Brain microvascular endothelial cell (primary cell): ENCODE measurements at regions not wholly inside any gene's neighbourhood (a gene's known extent, or its start where the extent isn't known, plus 50 kb on each side); places are given as distances from the start of the nearest gene placed in this dataset.

Experiments used
- DNase-seq: peaks from one replicate; pipeline ENCODE4 v3.0.0-alpha.2; 2020
- H3K27ac ChIP-seq: fragments of 250-450 bp; sonication (Bioruptor Pico); 2 replicates; pipeline ENCODE4 v1.5.1; 2020; ENCODE audit warnings: mild to moderate bottlenecking, moderate library complexity
- H3K27me3 ChIP-seq: fragments of 250-450 bp; sonication (Bioruptor Pico); replicated peaks from 2 replicates; pipeline ENCODE4 v1.5.1; 2020; ENCODE audit warnings: mild to moderate bottlenecking
- H3K36me3 ChIP-seq: fragments of 250-450 bp; sonication (Bioruptor Pico); replicated peaks from 2 replicates; pipeline ENCODE4 v1.5.1; 2020; ENCODE audit warnings: mild to moderate bottlenecking
- H3K4me3 ChIP-seq: 2 replicates; pipeline ENCODE4 v1.5.1; 2011; ENCODE audit warnings: low read depth, mild to moderate bottlenecking, control low read depth, low read length, moderate library complexity
- CTCF ChIP-seq: IDR thresholded peaks from 2 replicates; pipeline ENCODE4 v1.5.1; 2011; ENCODE audit warnings: low read depth, mild to moderate bottlenecking, moderate library complexity, low read length, control low read depth, inconsistent platforms; ENCODE audit errors: missing control alignments
- in situ Hi-C: cut with HindIII; loops from 2 replicates; pipeline ENCODE4 v1.10.0; 2017; ENCODE audit warnings: low sequenced_read_pairs, low pct_ligation_motif_present

GRCh38 chr2:71859211-71859847 lies 288.3 kb downstream of the CYP26B1 start:
- no peaks in the 10 kb centered on the region for H3K36me3 ChIP-seq
- no peak overlapping the region for H3K27ac ChIP-seq
- in situ Hi-C loops = no loop called here
- TF ChIP-seq CTCF = no peak
- DNase-seq = no peak
- no peak overlapping the region for H3K4me3 ChIP-seq
- no peaks in the 10 kb centered on the region for H3K27me3 ChIP-seq

- no peaks in the 10 kb centered on the region for H3K36me3 ChIP-seq
- H3K27me3 ChIP-seq = no peaks in the 10 kb centered on the region
- in situ Hi-C loops = no loop called here
- no peak for TF ChIP-seq CTCF
- H3K4me3 ChIP-seq = no peak overlapping the region
- no peak overlapping the region for H3K27ac ChIP-seq
- DNase-seq = no peak
Observed at GRCh38 chr2:71858071-71858470, 289.6 kb downstream of the CYP26B1 start.

- no peak for DNase-seq
- TF ChIP-seq CTCF = no peak
- in situ Hi-C loops = no loop called here
- H3K27ac ChIP-seq = no peak overlapping the region
- H3K27me3 ChIP-seq = no peaks in the 10 kb centered on the region
- no peak overlapping the region for H3K4me3 ChIP-seq
- no peaks in the 10 kb centered on the region for H3K36me3 ChIP-seq
Observed at GRCh38 chr2:71857636-71858035, 290.0 kb downstream of the CYP26B1 start.

GRCh38 chr2:71856773-71857525 lies 290.7 kb downstream of the CYP26B1 start:
- no peak for DNase-seq
- in situ Hi-C loops = no loop called here
- peaks cover 3% of the 10 kb centered on the region for H3K27me3 ChIP-seq
- no peak overlapping the region for H3K4me3 ChIP-seq
- no peak overlapping the region for H3K27ac ChIP-seq
- H3K36me3 ChIP-seq = no peaks in the 10 kb centered on the region
- no peak for TF ChIP-seq CTCF

GRCh38 chr2:71853858-71854257 lies 293.8 kb downstream of the CYP26B1 start:
- H3K36me3 ChIP-seq = no peaks in the 10 kb centered on the region
- no peak for DNase-seq
- H3K4me3 ChIP-seq = no peak overlapping the region
- H3K27ac ChIP-seq = no peak overlapping the region
- in situ Hi-C loops = no loop called here
- peaks cover 5% of the 10 kb centered on the region for H3K27me3 ChIP-seq
- no peak for TF ChIP-seq CTCF

GRCh38 chr2:71852141-71852711 lies 295.4 kb downstream of the CYP26B1 start:
- DNase-seq = no peak

More at GRCh38 chr2:71852141-71852711, 295.4 kb downstream of the CYP26B1 start:
- no peak for TF ChIP-seq CTCF
- peaks cover 5% of the 10 kb centered on the region for H3K27me3 ChIP-seq
- H3K36me3 ChIP-seq = no peaks in the 10 kb centered on the region
- no peak overlapping the region for H3K27ac ChIP-seq
- in situ Hi-C loops = no loop called here
- no peak overlapping the region for H3K4me3 ChIP-seq
